B cell (primary cell): ENCODE measurements at regions not wholly inside any gene's neighbourhood (a gene's known extent, or its start where the extent isn't known, plus 50 kb on each side); places are given as distances from the start of the nearest gene placed in this dataset.

Experiments
- EZH2 ChIP-seq: IDR thresholded peaks from 2 replicates; pipeline ENCODE4 v1.6.1; 2012; ENCODE audit warnings: borderline replicate concordance, low read depth, mild to moderate bottlenecking, moderate library complexity, low read length; ENCODE audit not compliant: insufficient read depth, poor library complexity, severe bottlenecking
- TF ChIP-seq, protein P1 (sequence below): fragments of 200-600 bp; IDR thresholded peaks from one replicate; pipeline ENCODE4 v1.8.0; 2022; ENCODE audit warnings: antibody characterized with exemption, mild to moderate bottlenecking

DNA sequence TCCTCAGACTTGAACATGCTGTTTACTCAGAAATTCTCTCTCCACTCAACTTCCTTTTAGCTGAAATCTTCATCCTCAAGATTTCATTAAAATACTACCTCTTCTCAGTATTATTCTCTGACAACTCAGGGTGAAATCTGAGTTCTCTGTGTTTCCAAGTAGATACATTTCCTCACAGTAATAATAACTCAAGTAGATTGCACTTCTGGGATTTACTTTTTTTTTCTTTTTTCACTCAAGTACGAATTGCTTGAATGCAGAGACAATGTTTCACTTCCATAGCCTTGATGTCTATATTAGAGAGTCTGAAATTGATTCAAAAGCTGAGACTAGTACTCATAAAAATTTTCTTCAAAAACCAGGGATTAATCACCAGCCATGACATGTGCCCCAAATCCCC, 166.4 kb downstream of the SLITRK5 start:
- TF ChIP-seq, protein P1, sequence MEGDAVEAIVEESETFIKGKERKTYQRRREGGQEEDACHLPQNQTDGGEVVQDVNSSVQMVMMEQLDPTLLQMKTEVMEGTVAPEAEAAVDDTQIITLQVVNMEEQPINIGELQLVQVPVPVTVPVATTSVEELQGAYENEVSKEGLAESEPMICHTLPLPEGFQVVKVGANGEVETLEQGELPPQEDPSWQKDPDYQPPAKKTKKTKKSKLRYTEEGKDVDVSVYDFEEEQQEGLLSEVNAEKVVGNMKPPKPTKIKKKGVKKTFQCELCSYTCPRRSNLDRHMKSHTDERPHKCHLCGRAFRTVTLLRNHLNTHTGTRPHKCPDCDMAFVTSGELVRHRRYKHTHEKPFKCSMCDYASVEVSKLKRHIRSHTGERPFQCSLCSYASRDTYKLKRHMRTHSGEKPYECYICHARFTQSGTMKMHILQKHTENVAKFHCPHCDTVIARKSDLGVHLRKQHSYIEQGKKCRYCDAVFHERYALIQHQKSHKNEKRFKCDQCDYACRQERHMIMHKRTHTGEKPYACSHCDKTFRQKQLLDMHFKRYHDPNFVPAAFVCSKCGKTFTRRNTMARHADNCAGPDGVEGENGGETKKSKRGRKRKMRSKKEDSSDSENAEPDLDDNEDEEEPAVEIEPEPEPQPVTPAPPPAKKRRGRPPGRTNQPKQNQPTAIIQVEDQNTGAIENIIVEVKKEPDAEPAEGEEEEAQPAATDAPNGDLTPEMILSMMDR, result no peak
- TF ChIP-seq EZH2, result no peak
